Neuron (in vitro differentiated cells): ENCODE measurements at regions not wholly inside any gene's neighbourhood (a gene's known extent, or its start where the extent isn't known, plus 50 kb on each side); places are given as distances from the start of the nearest gene placed in this dataset.

Experiments used
- H2AFZ ChIP-seq: one replicate; pipeline ENCODE4 v1.6.1; 2013; ENCODE audit warnings: low read depth, mild to moderate bottlenecking, inconsistent platforms, low read length, moderate library complexity
- H3K27me3 ChIP-seq: one replicate; pipeline ENCODE4 v1.6.1; 2013; ENCODE audit warnings: low read length; ENCODE audit not compliant: insufficient read depth
- H3K36me3 ChIP-seq: one replicate; pipeline ENCODE4 v1.6.1; 2013; ENCODE audit warnings: low read length; ENCODE audit not compliant: insufficient read depth
- H3K4me1 ChIP-seq: one replicate; pipeline ENCODE4 v1.6.1; 2013; ENCODE audit warnings: low read length; ENCODE audit not compliant: insufficient read depth
- H3K4me3 ChIP-seq: 2 replicates; pipeline ENCODE4 v1.5.1; 2013; ENCODE audit warnings: mild to moderate bottlenecking, low read length, moderate library complexity
- H3K9me3 ChIP-seq: one replicate; pipeline ENCODE4 v1.6.1; 2013; ENCODE audit warnings: low read length

GRCh38 chr1:83006271-83006670 is 992.7 kb downstream of the TTLL7 start:
- Histone ChIP-seq H3K27me3 (no peaks in the 10 kb centered on the region), H3K9me3 (no peaks in the 10 kb centered on the region), H3K36me3 (no peaks in the 10 kb centered on the region), H2AFZ (no peak overlapping the region), H3K4me3 (no peak overlapping the region), H3K4me1 (no peaks in the 10 kb centered on the region)

GRCh38 chr1:83000286-83000685 is 998.6 kb downstream of the TTLL7 start:
- Histone ChIP-seq H3K9me3 (no peaks in the 10 kb centered on the region), H3K4me3 (no peak overlapping the region), H2AFZ (no peak overlapping the region), H3K27me3 (no peaks in the 10 kb centered on the region), H3K4me1 (no peaks in the 10 kb centered on the region), H3K36me3 (no peaks in the 10 kb centered on the region)

- H3K4me3 ChIP-seq: no peak overlapping the region
- no peaks in the 10 kb centered on the region for H3K27me3 ChIP-seq
- H3K36me3 ChIP-seq: no peaks in the 10 kb centered on the region
- no peaks in the 10 kb centered on the region for H3K4me1 ChIP-seq
- H2AFZ ChIP-seq: no peak overlapping the region
- H3K9me3 ChIP-seq: peaks cover 2% of the 10 kb centered on the region
Measured at GRCh38 chr1:82995951-82996350, 1003.0 kb downstream of the TTLL7 start.

- H3K4me1 ChIP-seq: no peaks in the 10 kb centered on the region
- peaks cover 2% of the 10 kb centered on the region for H3K9me3 ChIP-seq
- H3K27me3 ChIP-seq: no peaks in the 10 kb centered on the region
- no peaks in the 10 kb centered on the region for H3K36me3 ChIP-seq
- H2AFZ ChIP-seq: no peak overlapping the region
- H3K4me3 ChIP-seq: no peak overlapping the region
Measured at GRCh38 chr1:82994616-82995263, 1004.2 kb downstream of the TTLL7 start.

- H3K27me3 ChIP-seq: no peaks in the 10 kb centered on the region
- H3K4me3 ChIP-seq: no peak overlapping the region
- no peaks in the 10 kb centered on the region for H3K36me3 ChIP-seq
- H2AFZ ChIP-seq: no peak overlapping the region
- peaks cover 2% of the 10 kb centered on the region for H3K9me3 ChIP-seq
- H3K4me1 ChIP-seq: no peaks in the 10 kb centered on the region
Measured at GRCh38 chr1:82991569-82991968, 1007.4 kb downstream of the TTLL7 start.

GRCh38 chr1:82979593-82980236 is 1019.2 kb downstream of the TTLL7 start:
- no peaks in the 10 kb centered on the region for H3K4me1 ChIP-seq
- H3K36me3 ChIP-seq: no peaks in the 10 kb centered on the region
- H2AFZ ChIP-seq: peak overlapping the region; percentile 36
- H3K4me3 ChIP-seq: no peak overlapping the region
- no peaks in the 10 kb centered on the region for H3K9me3 ChIP-seq
- H3K27me3 ChIP-seq: no peaks in the 10 kb centered on the region

GRCh38 chr1:82978461-82979324 is 1020.2 kb downstream of the TTLL7 start:
- no peak overlapping the region for H2AFZ ChIP-seq

GRCh38 chr1:82972841-82973553 is 1025.9 kb downstream of the TTLL7 start:
- Histone ChIP-seq H3K27me3 (no peaks in the 10 kb centered on the region), H3K4me1 (no peaks in the 10 kb centered on the region), H3K4me3 (no peak overlapping the region), H2AFZ (no peak overlapping the region), H3K36me3 (no peaks in the 10 kb centered on the region), H3K9me3 (no peaks in the 10 kb centered on the region)

More at GRCh38 chr1:82978461-82979324, 1020.2 kb downstream of the TTLL7 start:
- H3K36me3 ChIP-seq: no peaks in the 10 kb centered on the region
- no peaks in the 10 kb centered on the region for H3K4me1 ChIP-seq
- no peak overlapping the region for H3K4me3 ChIP-seq
- no peaks in the 10 kb centered on the region for H3K9me3 ChIP-seq
- no peaks in the 10 kb centered on the region for H3K27me3 ChIP-seq

- no peaks in the 10 kb centered on the region for H3K9me3 ChIP-seq
- no peaks in the 10 kb centered on the region for H3K27me3 ChIP-seq
- H2AFZ ChIP-seq: no peak overlapping the region
- no peaks in the 10 kb centered on the region for H3K4me1 ChIP-seq
- H3K36me3 ChIP-seq: no peaks in the 10 kb centered on the region
- H3K4me3 ChIP-seq: no peak overlapping the region
Measured at GRCh38 chr1:82969340-82969739, 1029.6 kb downstream of the TTLL7 start.

- Histone ChIP-seq H3K4me3 (no peak overlapping the region), H3K27me3 (no peaks in the 10 kb centered on the region), H3K4me1 (no peaks in the 10 kb centered on the region), H2AFZ (no peak overlapping the region), H3K36me3 (no peaks in the 10 kb centered on the region), H3K9me3 (no peaks in the 10 kb centered on the region)
Measured at GRCh38 chr1:82962658-82963057, 1036.3 kb downstream of the TTLL7 start.

- H3K27me3 ChIP-seq: no peaks in the 10 kb centered on the region
- no peak overlapping the region for H2AFZ ChIP-seq
Measured at GRCh38 chr1:82950606-82951200, 1048.2 kb downstream of the TTLL7 start.

GRCh38 chr1:82948386-82948785 is 1050.5 kb downstream of the TTLL7 start:
- H3K4me3 ChIP-seq: no peak overlapping the region
- H3K4me1 ChIP-seq: no peaks in the 10 kb centered on the region
- no peak overlapping the region for H2AFZ ChIP-seq
- H3K9me3 ChIP-seq: no peaks in the 10 kb centered on the region
- H3K27me3 ChIP-seq: no peaks in the 10 kb centered on the region
- no peaks in the 10 kb centered on the region for H3K36me3 ChIP-seq

More at GRCh38 chr1:82950606-82951200, 1048.2 kb downstream of the TTLL7 start:
- Histone ChIP-seq H3K9me3 (no peaks in the 10 kb centered on the region), H3K36me3 (no peaks in the 10 kb centered on the region), H3K4me3 (no peak overlapping the region), H3K4me1 (no peaks in the 10 kb centered on the region)
